Mesendoderm (in vitro differentiated cells): ENCODE measurements at regions not wholly inside any gene's neighbourhood (a gene's known extent, or its start where the extent isn't known, plus 50 kb on each side); places are given as distances from the start of the nearest gene placed in this dataset.

Source experiments
- DNase-seq: peaks from one replicate; pipeline ENCODE4 v3.0.0; 2013
- H2AK5ac ChIP-seq: 2 replicates; pipeline ENCODE4 v1.6.1; 2013; ENCODE audit warnings: low read length, inconsistent platforms
- H2BK120ac ChIP-seq: 2 replicates; pipeline ENCODE4 v1.6.1; 2013; ENCODE audit warnings: low read depth, mild to moderate bottlenecking, low read length, moderate library complexity, mixed read lengths
- H2BK15ac ChIP-seq: replicated peaks from 2 replicates; pipeline ENCODE4 v1.6.1; 2013; ENCODE audit warnings: low read depth, mild to moderate bottlenecking, moderate library complexity
- H2BK5ac ChIP-seq: 2 replicates; pipeline ENCODE4 v1.6.1; 2013; ENCODE audit warnings: low read length, inconsistent platforms
- H3K18ac ChIP-seq: 2 replicates; pipeline ENCODE4 v1.6.1; 2013; ENCODE audit warnings: mild to moderate bottlenecking, low read length, mixed read lengths
- H3K23ac ChIP-seq: one replicate; pipeline ENCODE4 v1.6.1; 2013; ENCODE audit warnings: low read length
- H3K27ac ChIP-seq: 2 replicates; pipeline ENCODE4 v1.5.1; 2013; ENCODE audit warnings: low read depth, mild to moderate bottlenecking, inconsistent platforms, low read length, moderate library complexity
- H3K27me3 ChIP-seq: 2 replicates; pipeline ENCODE4 v1.6.1; 2013; ENCODE audit warnings: low read length, control low read depth, mild to moderate bottlenecking, inconsistent platforms; ENCODE audit not compliant: insufficient read depth, poor library complexity
- H3K36me3 ChIP-seq: 2 replicates; pipeline ENCODE4 v1.6.1; 2013; ENCODE audit warnings: low read length, inconsistent platforms; ENCODE audit not compliant: control insufficient read depth, insufficient read depth
- H3K4ac ChIP-seq: one replicate; pipeline ENCODE4 v1.6.1; 2013; ENCODE audit warnings: low read depth, mild to moderate bottlenecking, low read length, moderate library complexity
- H3K4me1 ChIP-seq: 2 replicates; pipeline ENCODE4 v1.6.1; 2013; ENCODE audit warnings: low read depth, low read length, inconsistent platforms; ENCODE audit not compliant: control insufficient read depth
- H3K4me2 ChIP-seq: 2 replicates; pipeline ENCODE4 v1.6.1; 2013; ENCODE audit warnings: low read length
- H3K4me3 ChIP-seq: 2 replicates; pipeline ENCODE4 v1.5.1; 2013; ENCODE audit warnings: mild to moderate bottlenecking, low read length
- H3K56ac ChIP-seq: one replicate; pipeline ENCODE4 v1.6.1; 2013; ENCODE audit warnings: low read length
- H3K79me1 ChIP-seq: 2 replicates; pipeline ENCODE4 v1.6.1; 2013; ENCODE audit warnings: low read length, inconsistent platforms
- H3K79me2 ChIP-seq: 2 replicates; pipeline ENCODE4 v1.6.1; 2013; ENCODE audit warnings: mild to moderate bottlenecking, low read length; ENCODE audit not compliant: control insufficient read depth, insufficient read depth
- H3K9ac ChIP-seq: 2 replicates; pipeline ENCODE4 v1.6.1; 2013; ENCODE audit warnings: low read length, inconsistent platforms
- H4K5ac ChIP-seq: one replicate; pipeline ENCODE4 v1.6.1; 2013; ENCODE audit warnings: low read length
- H4K8ac ChIP-seq: one replicate; pipeline ENCODE4 v1.6.1; 2013; ENCODE audit warnings: low read depth, mild to moderate bottlenecking, control low read depth, low read length, moderate library complexity
- WGBS: extraction: QIAGEN DNeasy Blood & Tissue Kit; methylation state at CpG from one replicate; pipeline ENCODE4 v1.1.7; 2013; ENCODE audit warnings: low lambda C conversion rate, missing lambda C conversion rate; ENCODE audit not compliant: insufficient coverage; ENCODE audit errors: extremely low coverage; 5-methylcytosine and 5-hydroxymethylcytosine counted together

- H4K5ac ChIP-seq = no peak overlapping the region
- DNase-seq = no peak
- H2BK15ac ChIP-seq = no peak overlapping the region
- H3K23ac ChIP-seq = no peak overlapping the region
- no peaks in the 10 kb centered on the region for H3K36me3 ChIP-seq
- H3K4me1 ChIP-seq = no peaks in the 10 kb centered on the region
- no peaks in the 10 kb centered on the region for H3K79me1 ChIP-seq
- no peak overlapping the region for H3K27ac ChIP-seq
- no CpG with 5 or more reads among the region's 14 CpGs for WGBS
- no peak overlapping the region for H4K8ac ChIP-seq
- H3K4me3 ChIP-seq = no peak overlapping the region
- no peak overlapping the region for H3K56ac ChIP-seq
- H3K27me3 ChIP-seq = no peaks in the 10 kb centered on the region
- H3K18ac ChIP-seq = no peak overlapping the region
- no peak overlapping the region for H2BK120ac ChIP-seq
- H3K79me2 ChIP-seq = no peaks in the 10 kb centered on the region
- H3K4me2 ChIP-seq = no peak overlapping the region
- no peak overlapping the region for H3K4ac ChIP-seq
- no peak overlapping the region for H3K9ac ChIP-seq
- H2AK5ac ChIP-seq = no peak overlapping the region
- H2BK5ac ChIP-seq = no peak overlapping the region
Observed at GRCh38 chr18:11516751-11517503, 92.5 kb upstream of the SLC35G4 start.

GRCh38 chr18:11514267-11514666, 95.1 kb upstream of the SLC35G4 start:
- Histone ChIP-seq H3K18ac (no peak overlapping the region), H4K8ac (no peak overlapping the region), H3K4me3 (no peak overlapping the region), H2BK5ac (no peak overlapping the region), H2BK15ac (no peak overlapping the region), H3K23ac (no peak overlapping the region), H3K27me3 (no peaks in the 10 kb centered on the region), H3K56ac (no peak overlapping the region), H3K27ac (no peak overlapping the region), H3K4ac (no peak overlapping the region), H3K79me1 (no peaks in the 10 kb centered on the region), H3K4me1 (no peaks in the 10 kb centered on the region), H3K36me3 (no peaks in the 10 kb centered on the region), H4K5ac (no peak overlapping the region), H2BK120ac (no peak overlapping the region), H3K4me2 (no peak overlapping the region), H3K9ac (no peak overlapping the region), H2AK5ac (no peak overlapping the region), H3K79me2 (no peaks in the 10 kb centered on the region)
- no CpG with 5 or more reads among the region's 1 CpG for WGBS
- no peak for DNase-seq

GRCh38 chr18:11512096-11513025, 97.0 kb upstream of the SLC35G4 start:
- H3K4me2 ChIP-seq = no peak overlapping the region
- H3K56ac ChIP-seq = no peak overlapping the region
- no CpG with 5 or more reads among the region's 8 CpGs for WGBS
- no peak overlapping the region for H3K4ac ChIP-seq
- no peak overlapping the region for H3K9ac ChIP-seq
- no peaks in the 10 kb centered on the region for H3K4me1 ChIP-seq
- no peaks in the 10 kb centered on the region for H3K36me3 ChIP-seq
- H3K27me3 ChIP-seq = no peaks in the 10 kb centered on the region
- no peak overlapping the region for H2BK15ac ChIP-seq
- H3K18ac ChIP-seq = no peak overlapping the region
- no peak overlapping the region for H4K5ac ChIP-seq
- H3K79me1 ChIP-seq = no peaks in the 10 kb centered on the region
- H2AK5ac ChIP-seq = no peak overlapping the region
- H4K8ac ChIP-seq = no peak overlapping the region
- H3K27ac ChIP-seq = no peak overlapping the region
- H3K23ac ChIP-seq = no peak overlapping the region
- no peak overlapping the region for H2BK5ac ChIP-seq
- H3K4me3 ChIP-seq = no peak overlapping the region
- H2BK120ac ChIP-seq = no peak overlapping the region
- H3K79me2 ChIP-seq = no peaks in the 10 kb centered on the region
- peak; percentile 19 for DNase-seq

GRCh38 chr18:11511434-11512095, 97.8 kb upstream of the SLC35G4 start:
- no peak for DNase-seq
- Histone ChIP-seq H2BK120ac (no peak overlapping the region), H2BK15ac (no peak overlapping the region), H3K79me2 (no peaks in the 10 kb centered on the region), H3K4me3 (no peak overlapping the region), H4K5ac (no peak overlapping the region), H3K27ac (no peak overlapping the region), H3K23ac (no peak overlapping the region), H3K18ac (no peak overlapping the region), H3K56ac (no peak overlapping the region), H3K4me1 (no peaks in the 10 kb centered on the region), H2BK5ac (no peak overlapping the region), H4K8ac (no peak overlapping the region), H3K27me3 (no peaks in the 10 kb centered on the region), H3K4me2 (no peak overlapping the region), H3K36me3 (no peaks in the 10 kb centered on the region), H3K4ac (no peak overlapping the region), H3K9ac (no peak overlapping the region), H3K79me1 (no peaks in the 10 kb centered on the region), H2AK5ac (no peak overlapping the region)
- WGBS = no CpG with 5 or more reads among the region's 6 CpGs

GRCh38 chr18:11506856-11507255, 102.5 kb upstream of the SLC35G4 start:
- no peak overlapping the region for H3K27ac ChIP-seq
- H3K4me2 ChIP-seq = no peak overlapping the region
- WGBS = no CpG with 5 or more reads among the region's 6 CpGs
- DNase-seq = no peak
- no peak overlapping the region for H4K5ac ChIP-seq
- no peak overlapping the region for H2BK120ac ChIP-seq
- no peak overlapping the region for H3K56ac ChIP-seq
- no peak overlapping the region for H3K18ac ChIP-seq
- no peak overlapping the region for H3K9ac ChIP-seq
- no peak overlapping the region for H3K4me3 ChIP-seq
- H3K23ac ChIP-seq = no peak overlapping the region
- no peak overlapping the region for H4K8ac ChIP-seq
- H3K79me1 ChIP-seq = no peaks in the 10 kb centered on the region
- no peak overlapping the region for H2BK5ac ChIP-seq
- no peaks in the 10 kb centered on the region for H3K36me3 ChIP-seq
- no peak overlapping the region for H2BK15ac ChIP-seq
- H3K27me3 ChIP-seq = no peaks in the 10 kb centered on the region
- no peaks in the 10 kb centered on the region for H3K4me1 ChIP-seq
- no peaks in the 10 kb centered on the region for H3K79me2 ChIP-seq
- no peak overlapping the region for H2AK5ac ChIP-seq
- H3K4ac ChIP-seq = no peak overlapping the region
